HL-60 (cell line): ENCODE measurements at regions not wholly inside any gene's neighbourhood (a gene's known extent, or its start where the extent isn't known, plus 50 kb on each side); places are given as distances from the start of the nearest gene placed in this dataset.

Experiments used
- CTCF ChIP-seq: IDR thresholded peaks from one replicate; pipeline ENCODE4 v1.5.1; 2011; ENCODE audit warnings: low read length, control low read depth, inconsistent platforms; ENCODE audit not compliant: insufficient read depth
- POLR2AphosphoS5 ChIP-seq: IDR thresholded peaks from 2 replicates; pipeline ENCODE4 v1.6.1; 2012; ENCODE audit warnings: low read depth

GRCh38 chr2:172241222-172241621 is 138.5 kb upstream of the DLX2 start:
- no peak for TF ChIP-seq CTCF
- no peak for TF ChIP-seq POLR2AphosphoS5
